22Rv1 (cell line): ENCODE measurements at regions not wholly inside any gene's neighbourhood (a gene's known extent, or its start where the extent isn't known, plus 50 kb on each side); places are given as distances from the start of the nearest gene placed in this dataset.

Experiments used
- ZFX ChIP-seq: fragments of 450-650 bp; IDR thresholded peaks from 2 replicates; pipeline ENCODE4 v1.6.1; 2017; ENCODE audit warnings: antibody characterized with exemption, borderline replicate concordance
- TF ChIP-seq, protein P1 (sequence below): fragments of 450-650 bp; IDR thresholded peaks from 2 replicates; pipeline ENCODE4 v1.5.1; 2017; ENCODE audit warnings: mild to moderate bottlenecking

DNA sequence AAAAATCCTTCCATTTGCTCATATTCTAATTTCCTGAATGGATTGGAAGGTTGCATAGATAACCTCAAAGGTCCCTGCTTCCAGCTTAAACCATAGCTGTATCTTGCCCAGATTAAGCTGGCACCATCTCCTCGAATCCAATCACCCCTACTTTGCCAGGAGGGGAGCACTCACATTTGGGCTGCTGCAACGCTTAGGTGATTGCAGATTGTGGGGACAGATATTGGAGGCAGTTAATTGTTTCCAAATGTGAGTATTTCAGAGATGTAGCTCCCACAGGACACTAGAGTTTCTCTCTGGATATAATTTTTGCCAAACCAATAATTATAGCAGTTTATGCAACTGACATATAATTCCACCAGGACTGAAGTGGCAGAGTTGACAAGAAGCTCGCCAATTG is 53.5 kb upstream of the ACSL1 start:
- TF ChIP-seq, protein P1, sequence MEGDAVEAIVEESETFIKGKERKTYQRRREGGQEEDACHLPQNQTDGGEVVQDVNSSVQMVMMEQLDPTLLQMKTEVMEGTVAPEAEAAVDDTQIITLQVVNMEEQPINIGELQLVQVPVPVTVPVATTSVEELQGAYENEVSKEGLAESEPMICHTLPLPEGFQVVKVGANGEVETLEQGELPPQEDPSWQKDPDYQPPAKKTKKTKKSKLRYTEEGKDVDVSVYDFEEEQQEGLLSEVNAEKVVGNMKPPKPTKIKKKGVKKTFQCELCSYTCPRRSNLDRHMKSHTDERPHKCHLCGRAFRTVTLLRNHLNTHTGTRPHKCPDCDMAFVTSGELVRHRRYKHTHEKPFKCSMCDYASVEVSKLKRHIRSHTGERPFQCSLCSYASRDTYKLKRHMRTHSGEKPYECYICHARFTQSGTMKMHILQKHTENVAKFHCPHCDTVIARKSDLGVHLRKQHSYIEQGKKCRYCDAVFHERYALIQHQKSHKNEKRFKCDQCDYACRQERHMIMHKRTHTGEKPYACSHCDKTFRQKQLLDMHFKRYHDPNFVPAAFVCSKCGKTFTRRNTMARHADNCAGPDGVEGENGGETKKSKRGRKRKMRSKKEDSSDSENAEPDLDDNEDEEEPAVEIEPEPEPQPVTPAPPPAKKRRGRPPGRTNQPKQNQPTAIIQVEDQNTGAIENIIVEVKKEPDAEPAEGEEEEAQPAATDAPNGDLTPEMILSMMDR = no peak
- TF ChIP-seq ZFX = no peak
